ENCODE measurements at regions not wholly inside any gene's neighbourhood (a gene's known extent, or its start where the extent isn't known, plus 50 kb on each side); places are given as distances from the start of the nearest gene placed in this dataset.

GRCh38 chr7:68440866-68441265 is 1157.4 kb upstream of the AUTS2 start:
- H3K27me3 ChIP-seq: no peaks in the 10 kb centered on the region

GRCh38 chr7:68441645-68442044 is 1156.6 kb upstream of the AUTS2 start:
- Histone ChIP-seq H3K27me3 (no peaks in the 10 kb centered on the region), H3K4me3 (no peak overlapping the region), H3K9me3 (no peaks in the 10 kb centered on the region), H3K36me3 (no peaks in the 10 kb centered on the region)
- no peak for DNase-seq

More at GRCh38 chr7:68440866-68441265, 1157.4 kb upstream of the AUTS2 start:
- Histone ChIP-seq H3K9me3 (no peaks in the 10 kb centered on the region), H3K36me3 (no peaks in the 10 kb centered on the region), H3K4me3 (no peak overlapping the region)
- DNase-seq: no peak

GRCh38 chr7:68442931-68443631 is 1155.2 kb upstream of the AUTS2 start:
- no peaks in the 10 kb centered on the region for H3K9me3 ChIP-seq
- H3K36me3 ChIP-seq: no peaks in the 10 kb centered on the region
- no peak for DNase-seq
- no peaks in the 10 kb centered on the region for H3K27me3 ChIP-seq
- H3K4me3 ChIP-seq: no peak overlapping the region

- no peaks in the 10 kb centered on the region for H3K9me3 ChIP-seq
- no peak for DNase-seq
- no peak overlapping the region for H3K4me3 ChIP-seq
- H3K27me3 ChIP-seq: no peaks in the 10 kb centered on the region
- H3K36me3 ChIP-seq: no peaks in the 10 kb centered on the region
Observed at GRCh38 chr7:68444042-68444441, 1154.2 kb upstream of the AUTS2 start.

- H3K27me3 ChIP-seq: no peaks in the 10 kb centered on the region
- no peaks in the 10 kb centered on the region for H3K36me3 ChIP-seq
- DNase-seq: no peak
- H3K4me3 ChIP-seq: no peak overlapping the region
- H3K9me3 ChIP-seq: no peaks in the 10 kb centered on the region
Observed at GRCh38 chr7:68444956-68445355, 1153.3 kb upstream of the AUTS2 start.

GRCh38 chr7:68446183-68446582 is 1152.1 kb upstream of the AUTS2 start:
- H3K4me3 ChIP-seq: no peak overlapping the region
- H3K27me3 ChIP-seq: no peaks in the 10 kb centered on the region
- H3K36me3 ChIP-seq: no peaks in the 10 kb centered on the region
- no peaks in the 10 kb centered on the region for H3K9me3 ChIP-seq
- DNase-seq: no peak

GRCh38 chr7:68449099-68449498 is 1149.2 kb upstream of the AUTS2 start:
- Histone ChIP-seq H3K36me3 (no peaks in the 10 kb centered on the region), H3K4me3 (no peak overlapping the region), H3K27me3 (no peaks in the 10 kb centered on the region), H3K9me3 (no peaks in the 10 kb centered on the region)
- no peak for DNase-seq

- no peak for DNase-seq
- Histone ChIP-seq H3K9me3 (no peaks in the 10 kb centered on the region), H3K4me3 (no peak overlapping the region), H3K27me3 (no peaks in the 10 kb centered on the region), H3K36me3 (no peaks in the 10 kb centered on the region)
Observed at GRCh38 chr7:68449816-68450215, 1148.5 kb upstream of the AUTS2 start.

- Histone ChIP-seq H3K27me3 (no peaks in the 10 kb centered on the region), H3K9me3 (no peaks in the 10 kb centered on the region), H3K36me3 (no peaks in the 10 kb centered on the region), H3K4me3 (no peak overlapping the region)
- DNase-seq: no peak
Observed at GRCh38 chr7:68454931-68455330, 1143.3 kb upstream of the AUTS2 start.

- no peaks in the 10 kb centered on the region for H3K9me3 ChIP-seq
- no peaks in the 10 kb centered on the region for H3K36me3 ChIP-seq
- no peak overlapping the region for H3K4me3 ChIP-seq
- no peaks in the 10 kb centered on the region for H3K27me3 ChIP-seq
- DNase-seq: no peak
Observed at GRCh38 chr7:68456469-68456868, 1141.8 kb upstream of the AUTS2 start.

- no peak overlapping the region for H3K4me3 ChIP-seq
- no peaks in the 10 kb centered on the region for H3K27me3 ChIP-seq
- no peaks in the 10 kb centered on the region for H3K9me3 ChIP-seq
- DNase-seq: no peak
- H3K36me3 ChIP-seq: no peaks in the 10 kb centered on the region
Observed at GRCh38 chr7:68457481-68457880, 1140.8 kb upstream of the AUTS2 start.

GRCh38 chr7:68458010-68458908 is 1140.0 kb upstream of the AUTS2 start:
- no peak for DNase-seq

GRCh38 chr7:68461430-68461829 is 1136.8 kb upstream of the AUTS2 start:
- H3K4me3 ChIP-seq: no peak overlapping the region
- H3K9me3 ChIP-seq: no peaks in the 10 kb centered on the region
- H3K27me3 ChIP-seq: no peaks in the 10 kb centered on the region
- H3K36me3 ChIP-seq: no peaks in the 10 kb centered on the region
- DNase-seq: peak; percentile 35

More at GRCh38 chr7:68458010-68458908, 1140.0 kb upstream of the AUTS2 start:
- H3K4me3 ChIP-seq: no peak overlapping the region
- H3K27me3 ChIP-seq: no peaks in the 10 kb centered on the region
- H3K36me3 ChIP-seq: no peaks in the 10 kb centered on the region
- H3K9me3 ChIP-seq: no peaks in the 10 kb centered on the region

GRCh38 chr7:68470836-68471435 is 1127.3 kb upstream of the AUTS2 start:
- no peak for DNase-seq
- H3K9me3 ChIP-seq: no peaks in the 10 kb centered on the region
- H3K36me3 ChIP-seq: no peaks in the 10 kb centered on the region
- no peaks in the 10 kb centered on the region for H3K27me3 ChIP-seq
- H3K4me3 ChIP-seq: no peak overlapping the region

GRCh38 chr7:68472688-68473087 is 1125.6 kb upstream of the AUTS2 start:
- Histone ChIP-seq H3K36me3 (no peaks in the 10 kb centered on the region), H3K9me3 (no peaks in the 10 kb centered on the region), H3K27me3 (no peaks in the 10 kb centered on the region), H3K4me3 (no peak overlapping the region)
- no peak for DNase-seq

GRCh38 chr7:68474661-68475216 is 1123.5 kb upstream of the AUTS2 start:
- H3K36me3 ChIP-seq: no peaks in the 10 kb centered on the region
- no peaks in the 10 kb centered on the region for H3K27me3 ChIP-seq
- no peak overlapping the region for H3K4me3 ChIP-seq
- no peak for DNase-seq
- H3K9me3 ChIP-seq: no peaks in the 10 kb centered on the region

GRCh38 chr7:68476966-68477365 is 1121.3 kb upstream of the AUTS2 start:
- Histone ChIP-seq H3K27me3 (no peaks in the 10 kb centered on the region), H3K36me3 (no peaks in the 10 kb centered on the region), H3K9me3 (no peaks in the 10 kb centered on the region), H3K4me3 (no peak overlapping the region)
- DNase-seq: no peak

Measured in MG63 (cell line).